ENCODE measurements at regions not wholly inside any gene's neighbourhood (a gene's known extent, or its start where the extent isn't known, plus 50 kb on each side); places are given as distances from the start of the nearest gene placed in this dataset.
"Not testable (repeated sequence)": the region's sequence is repeated elsewhere in the genome, so short reads cannot be mapped to it uniquely, and the experiment has no call there.

GRCh38 chr1:106366627-106367319 is 689.7 kb upstream of the PRMT6 start:
- DNase-seq (ENCODE audit: low read depth in 2 of 2) = no peak
- TF ChIP-seq CTCF (IDR thresholded peaks at IDR 0.05; ENCODE audit: low read depth, low read length) = no peak

GRCh38 chr1:106378261-106378660 is 678.2 kb upstream of the PRMT6 start:
- no peak for TF ChIP-seq CTCF (IDR thresholded peaks at IDR 0.05; ENCODE audit: low read depth, low read length)
- DNase-seq (ENCODE audit: low read depth in 2 of 2) = no peak
- no peak overlapping the region for H3K4me3 ChIP-seq (replicated peaks in 1 of 2; ENCODE audit: low read depth in 2 of 2, low read length in 2 of 2)

More at GRCh38 chr1:106366627-106367319, 689.7 kb upstream of the PRMT6 start:
- no peak overlapping the region for H3K4me3 ChIP-seq (replicated peaks in 1 of 2; ENCODE audit: low read depth in 2 of 2, low read length in 2 of 2)

DNA sequence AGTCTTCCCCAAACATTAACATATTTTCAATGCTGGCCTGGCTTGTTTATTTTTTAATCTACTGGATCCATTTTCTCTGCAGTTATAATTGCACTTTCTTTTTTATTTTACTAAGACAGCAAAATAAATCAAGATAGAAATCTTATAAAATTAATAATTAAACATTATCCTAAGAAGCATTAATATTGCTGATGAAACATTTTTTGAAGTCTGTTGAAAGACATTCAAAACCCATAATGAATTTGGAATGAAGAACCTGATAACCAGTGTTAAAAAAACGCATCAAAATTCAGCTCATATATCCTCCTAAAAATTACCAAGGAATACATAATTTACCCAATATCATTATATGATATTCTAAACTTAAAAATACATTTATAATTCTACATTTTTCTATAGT is 675.7 kb upstream of the PRMT6 start:
- TF ChIP-seq CTCF (IDR thresholded peaks at IDR 0.05; ENCODE audit: low read depth, low read length) = no peak
- no peak overlapping the region for H3K4me3 ChIP-seq (replicated peaks in 1 of 2; ENCODE audit: low read depth in 2 of 2, low read length in 2 of 2)
- DNase-seq (ENCODE audit: low read depth in 2 of 2) = no peak

GRCh38 chr1:106389160-106389559 is 667.3 kb upstream of the PRMT6 start:
- not testable (repeated sequence) for DNase-seq (ENCODE audit: low read depth in 2 of 2); H3K4me3 ChIP-seq (replicated peaks in 1 of 2; ENCODE audit: low read depth in 2 of 2, low read length in 2 of 2)

GRCh38 chr1:106393046-106393445 is 663.4 kb upstream of the PRMT6 start:
- no peak for TF ChIP-seq CTCF (IDR thresholded peaks at IDR 0.05; ENCODE audit: low read depth, low read length)
- H3K4me3 ChIP-seq (replicated peaks in 1 of 2; ENCODE audit: low read depth in 2 of 2, low read length in 2 of 2) = no peak overlapping the region
- DNase-seq (ENCODE audit: low read depth in 2 of 2) = no peak

GRCh38 chr1:106396020-106396419 is 660.5 kb upstream of the PRMT6 start:
- TF ChIP-seq CTCF (IDR thresholded peaks at IDR 0.05; ENCODE audit: low read depth, low read length) = no peak
- H3K4me3 ChIP-seq (replicated peaks in 1 of 2; ENCODE audit: low read depth in 2 of 2, low read length in 2 of 2) = no peak overlapping the region
- no peak for DNase-seq (ENCODE audit: low read depth in 2 of 2)

GRCh38 chr1:106398391-106398790 is 658.1 kb upstream of the PRMT6 start:
- DNase-seq (ENCODE audit: low read depth in 2 of 2) = no peak
- no peak overlapping the region for H3K4me3 ChIP-seq (replicated peaks in 1 of 2; ENCODE audit: low read depth in 2 of 2, low read length in 2 of 2)
- no peak for TF ChIP-seq CTCF (IDR thresholded peaks at IDR 0.05; ENCODE audit: low read depth, low read length)

Measured in cardiac fibroblast (primary cell).